ENCODE measurements at regions not wholly inside any gene's neighbourhood (a gene's known extent, or its start where the extent isn't known, plus 50 kb on each side); places are given as distances from the start of the nearest gene placed in this dataset.

DNA sequence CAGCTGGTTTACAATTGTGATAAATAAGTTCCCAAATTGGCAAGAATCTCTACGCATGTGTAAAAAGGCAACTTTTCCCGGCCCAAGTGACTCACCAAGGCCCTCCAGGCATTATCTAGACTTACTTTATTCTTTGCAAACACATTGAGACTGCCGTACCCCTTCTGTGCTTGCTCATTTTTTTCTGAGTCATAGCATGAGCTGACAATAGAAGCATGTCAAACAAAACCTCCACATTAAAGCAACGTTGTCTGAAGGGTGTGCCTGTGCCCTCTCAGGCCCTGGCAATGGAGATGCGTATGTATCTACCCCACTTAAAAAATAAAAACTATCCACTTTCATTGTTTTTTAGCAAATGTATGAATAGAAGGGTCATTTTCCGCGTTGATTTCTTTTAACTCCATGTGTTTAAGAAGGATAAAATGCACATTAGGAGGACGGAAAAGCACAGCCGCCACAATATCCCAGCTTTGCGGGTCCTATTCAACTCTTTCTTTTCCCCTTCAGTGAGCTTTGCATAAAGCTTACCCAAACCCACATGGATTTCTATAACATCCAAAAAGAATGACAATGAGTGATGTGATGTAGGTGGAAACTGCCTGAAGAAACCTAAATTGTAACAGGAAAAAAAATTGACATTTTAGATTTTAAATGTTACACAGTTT, 298.2 kb downstream of the CDCA7 start:
- H3K4me3 ChIP-seq (ENCODE audit: low read depth in 1 of 2, low read length in 2 of 2), result no peak overlapping the region
- H3K36me3 ChIP-seq (ENCODE audit: insufficient read depth, low read length), result no peaks in the 10 kb centered on the region
- peaks cover 7% of the 10 kb centered on the region for H3K4me1 ChIP-seq (ENCODE audit: insufficient read depth, low read length)
- H3K27me3 ChIP-seq (ENCODE audit: control insufficient read depth in 1 of 2, insufficient read depth in 2 of 2, low read length in 2 of 2), result no peaks in the 10 kb centered on the region
- no peak overlapping the region for H3K9ac ChIP-seq (ENCODE audit: low read length)
- no peak overlapping the region for H3K27ac ChIP-seq (ENCODE audit: low read depth, low read length)
- no peaks in the 10 kb centered on the region for H3K9me3 ChIP-seq (ENCODE audit: low read length)

DNA sequence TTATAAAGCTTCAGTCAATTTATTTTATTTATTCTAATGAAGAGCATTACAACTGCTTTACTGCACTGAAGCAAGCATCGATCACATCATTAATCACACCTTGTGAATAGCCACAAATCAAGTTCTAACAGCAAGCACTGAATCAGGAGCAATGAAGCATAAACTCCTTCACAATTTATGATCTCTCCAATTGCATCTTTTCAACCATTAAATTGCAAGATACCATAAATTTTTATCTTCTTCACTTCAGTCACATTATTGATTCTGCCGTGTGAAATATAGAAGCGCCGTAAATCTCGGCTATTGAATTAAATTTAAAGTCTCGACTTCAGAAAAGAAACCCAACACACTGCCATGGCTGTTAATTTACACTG, 298.7 kb downstream of the CDCA7 start:
- no peak overlapping the region for H3K4me3 ChIP-seq (ENCODE audit: low read depth in 1 of 2, low read length in 2 of 2)
- H3K27me3 ChIP-seq (ENCODE audit: control insufficient read depth in 1 of 2, insufficient read depth in 2 of 2, low read length in 2 of 2), result no peaks in the 10 kb centered on the region
- no peaks in the 10 kb centered on the region for H3K9me3 ChIP-seq (ENCODE audit: low read length)
- H3K4me1 ChIP-seq (ENCODE audit: insufficient read depth, low read length), result peaks cover 7% of the 10 kb centered on the region
- H3K27ac ChIP-seq (ENCODE audit: low read depth, low read length), result no peak overlapping the region
- no peaks in the 10 kb centered on the region for H3K36me3 ChIP-seq (ENCODE audit: insufficient read depth, low read length)
- H3K9ac ChIP-seq (ENCODE audit: low read length), result no peak overlapping the region

DNA sequence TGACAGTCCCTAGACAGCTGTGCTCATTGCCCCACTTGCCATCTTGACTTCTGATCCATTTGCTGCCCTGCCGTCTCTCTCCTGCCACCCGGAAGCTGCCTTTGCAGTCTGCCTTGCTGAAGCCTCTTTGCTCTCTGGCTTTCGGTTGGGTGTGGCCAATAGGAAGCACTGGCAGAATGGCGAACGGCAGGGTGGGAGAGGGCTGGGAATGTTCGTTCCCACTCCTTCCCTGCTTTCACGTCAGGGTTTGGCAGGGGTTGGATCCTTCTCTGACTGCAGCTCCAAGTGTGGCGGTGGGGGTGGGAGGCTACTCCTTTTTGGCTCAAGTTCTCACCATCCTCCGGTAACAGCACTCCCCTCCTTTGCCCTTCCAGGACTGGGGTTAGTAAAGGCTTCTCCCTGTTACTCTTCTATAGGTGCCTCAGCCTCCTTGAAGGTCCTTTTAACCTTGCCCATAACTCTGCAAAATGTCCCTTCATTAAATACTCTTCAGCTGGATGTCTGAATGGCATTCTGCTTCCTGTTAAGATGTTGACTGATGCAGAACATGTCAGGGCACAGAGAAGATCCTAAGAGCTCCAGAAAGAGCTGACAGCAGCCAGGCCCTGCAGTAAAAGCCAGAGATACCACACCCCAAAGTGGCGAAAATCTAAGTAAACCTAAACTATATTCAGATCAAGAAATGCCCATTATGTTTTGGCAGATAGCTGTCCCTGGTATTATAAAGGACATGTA, 299.7 kb downstream of the CDCA7 start:
- Histone ChIP-seq H3K4me3 (ENCODE audit: low read depth in 1 of 2, low read length in 2 of 2) (no peak overlapping the region), H3K4me1 (ENCODE audit: insufficient read depth, low read length) (peaks cover 7% of the 10 kb centered on the region), H3K36me3 (ENCODE audit: insufficient read depth, low read length) (no peaks in the 10 kb centered on the region), H3K9ac (ENCODE audit: low read length) (no peak overlapping the region), H3K9me3 (ENCODE audit: low read length) (no peaks in the 10 kb centered on the region), H3K27me3 (ENCODE audit: control insufficient read depth in 1 of 2, insufficient read depth in 2 of 2, low read length in 2 of 2) (no peaks in the 10 kb centered on the region), H3K27ac (ENCODE audit: low read depth, low read length) (no peak overlapping the region)

DNA sequence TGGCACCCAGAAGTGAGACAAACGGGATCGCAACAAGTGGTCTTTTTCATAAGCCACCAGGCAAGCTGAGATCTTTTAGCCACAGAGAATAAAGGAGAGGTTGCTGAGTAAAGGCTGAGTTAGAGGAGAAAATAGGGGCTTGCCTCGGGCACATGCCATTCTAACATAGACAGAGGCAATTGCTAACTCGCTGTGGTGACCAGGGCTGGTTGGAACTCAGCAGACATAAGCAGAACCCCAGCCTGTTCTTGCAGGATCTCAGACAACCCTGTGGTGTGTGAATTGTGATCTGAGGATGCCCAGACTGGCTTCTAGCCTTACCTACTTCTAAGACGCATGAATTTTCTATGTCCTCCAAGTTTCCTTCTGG, 300.2 kb downstream of the CDCA7 start:
- Histone ChIP-seq H3K9me3 (ENCODE audit: low read length) (no peaks in the 10 kb centered on the region), H3K9ac (ENCODE audit: low read length) (no peak overlapping the region), H3K27me3 (ENCODE audit: control insufficient read depth in 1 of 2, insufficient read depth in 2 of 2, low read length in 2 of 2) (no peaks in the 10 kb centered on the region), H3K4me1 (ENCODE audit: insufficient read depth, low read length) (peaks cover 7% of the 10 kb centered on the region), H3K36me3 (ENCODE audit: insufficient read depth, low read length) (no peaks in the 10 kb centered on the region), H3K27ac (ENCODE audit: low read depth, low read length) (no peak overlapping the region), H3K4me3 (ENCODE audit: low read depth in 1 of 2, low read length in 2 of 2) (no peak overlapping the region)

DNA sequence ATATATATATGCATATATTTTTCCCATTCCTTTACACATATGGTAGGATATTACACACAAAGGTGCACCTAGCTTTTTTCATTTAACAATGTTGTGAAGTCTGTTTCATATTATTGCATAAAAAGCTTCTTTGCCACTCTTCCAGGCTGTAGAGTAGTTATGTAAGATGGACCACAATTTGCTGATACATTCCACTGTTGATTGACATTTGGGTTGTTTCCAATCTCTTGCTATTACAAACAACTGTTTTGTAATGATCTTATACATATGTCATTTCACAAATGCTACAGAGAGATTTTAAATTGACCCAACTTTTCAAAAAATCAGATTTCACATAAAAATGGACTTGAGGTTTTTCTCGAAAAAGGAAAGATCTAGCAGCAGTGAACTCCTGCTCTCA, 301.4 kb downstream of the CDCA7 start:
- peaks cover 7% of the 10 kb centered on the region for H3K4me1 ChIP-seq (ENCODE audit: insufficient read depth, low read length)
- H3K27me3 ChIP-seq (ENCODE audit: control insufficient read depth in 1 of 2, insufficient read depth in 2 of 2, low read length in 2 of 2), result no peaks in the 10 kb centered on the region
- H3K36me3 ChIP-seq (ENCODE audit: insufficient read depth, low read length), result no peaks in the 10 kb centered on the region
- H3K27ac ChIP-seq (ENCODE audit: low read depth, low read length), result no peak overlapping the region
- H3K9me3 ChIP-seq (ENCODE audit: low read length), result no peaks in the 10 kb centered on the region
- no peak overlapping the region for H3K4me3 ChIP-seq (ENCODE audit: low read depth in 1 of 2, low read length in 2 of 2)
- no peak overlapping the region for H3K9ac ChIP-seq (ENCODE audit: low read length)

DNA sequence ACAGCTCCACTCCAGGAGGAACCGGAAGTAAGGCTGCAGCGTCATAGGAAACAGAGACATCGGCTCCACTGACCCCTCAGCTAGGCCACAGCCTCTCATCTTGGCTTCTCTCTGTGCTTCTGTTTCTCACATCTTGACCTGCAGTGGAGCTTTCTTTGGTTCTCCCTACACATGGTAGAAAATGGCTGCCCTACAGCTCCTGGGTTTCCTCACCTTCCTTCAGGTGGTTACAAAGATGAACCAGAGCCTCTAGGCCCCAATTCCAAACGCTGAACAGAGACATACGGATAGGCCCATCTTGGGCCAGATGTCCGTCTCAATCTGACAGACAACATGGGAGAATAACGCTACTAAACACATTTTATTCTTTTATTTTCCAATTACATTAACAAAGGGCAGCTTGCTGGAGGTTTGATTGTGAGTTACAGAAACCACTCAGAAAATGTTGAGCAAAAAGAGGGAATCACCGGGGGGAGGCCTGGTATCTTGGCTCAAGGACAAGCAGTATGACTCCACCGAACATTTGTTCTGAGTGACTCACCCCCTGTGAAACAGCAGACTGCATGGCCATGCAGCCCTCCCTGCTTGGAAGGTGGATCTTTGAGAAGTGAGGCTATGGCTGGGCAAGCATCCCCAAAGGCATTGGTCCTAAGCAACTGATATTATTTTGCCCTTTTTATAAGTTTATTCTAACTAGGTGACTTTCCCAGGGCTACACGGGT, 303.5 kb downstream of the CDCA7 start:
- Histone ChIP-seq H3K36me3 (ENCODE audit: insufficient read depth, low read length) (no peaks in the 10 kb centered on the region), H3K4me1 (ENCODE audit: insufficient read depth, low read length) (no peaks in the 10 kb centered on the region), H3K9ac (ENCODE audit: low read length) (no peak overlapping the region), H3K9me3 (ENCODE audit: low read length) (no peaks in the 10 kb centered on the region), H3K27ac (ENCODE audit: low read depth, low read length) (no peak overlapping the region), H3K4me3 (ENCODE audit: low read depth in 1 of 2, low read length in 2 of 2) (no peak overlapping the region), H3K27me3 (ENCODE audit: control insufficient read depth in 1 of 2, insufficient read depth in 2 of 2, low read length in 2 of 2) (no peaks in the 10 kb centered on the region)

DNA sequence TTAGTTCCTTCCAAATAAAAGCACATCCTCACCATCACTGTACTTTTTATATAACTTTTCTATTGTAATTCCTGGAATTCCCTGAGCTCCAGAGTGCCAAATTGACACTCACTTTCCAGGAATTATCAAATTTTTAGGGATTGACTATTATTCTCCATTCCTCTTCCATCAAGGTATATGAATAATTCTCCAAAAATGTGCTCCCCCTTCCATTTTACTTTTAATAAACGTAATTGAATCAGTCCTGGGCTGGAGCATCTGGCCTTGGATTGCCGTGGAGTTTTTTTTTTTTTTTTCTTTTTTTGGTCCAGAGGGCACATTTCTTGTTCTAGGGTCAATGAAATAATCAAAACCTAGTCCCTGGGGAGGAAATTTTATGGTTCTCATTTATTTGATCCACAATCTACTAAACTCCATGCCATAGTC, 304.3 kb downstream of the CDCA7 start:
- Histone ChIP-seq H3K27ac (ENCODE audit: low read depth, low read length) (no peak overlapping the region), H3K36me3 (ENCODE audit: insufficient read depth, low read length) (no peaks in the 10 kb centered on the region), H3K9ac (ENCODE audit: low read length) (no peak overlapping the region), H3K27me3 (ENCODE audit: control insufficient read depth in 1 of 2, insufficient read depth in 2 of 2, low read length in 2 of 2) (no peaks in the 10 kb centered on the region), H3K9me3 (ENCODE audit: low read length) (no peaks in the 10 kb centered on the region), H3K4me1 (ENCODE audit: insufficient read depth, low read length) (no peaks in the 10 kb centered on the region), H3K4me3 (ENCODE audit: low read depth in 1 of 2, low read length in 2 of 2) (no peak overlapping the region)

DNA sequence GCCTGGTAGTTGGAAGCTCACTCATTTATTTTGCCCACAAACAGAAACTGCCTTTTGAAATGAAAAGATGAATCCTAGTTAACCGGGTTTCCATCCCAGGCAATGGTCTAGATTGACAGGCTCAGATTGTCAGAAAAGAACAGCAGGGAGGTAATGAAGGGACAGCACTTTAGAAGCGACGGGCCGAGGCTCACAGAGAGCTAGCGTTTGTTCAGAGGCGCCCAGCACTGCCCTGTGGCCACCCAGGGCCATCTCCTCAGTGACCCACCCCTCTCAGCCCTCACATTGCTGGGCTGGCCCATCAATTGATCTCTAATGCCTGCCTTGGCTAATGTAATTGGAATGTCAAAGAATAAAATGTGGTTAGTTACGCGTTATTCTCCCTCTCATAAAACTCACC, 304.8 kb downstream of the CDCA7 start:
- H3K27me3 ChIP-seq (ENCODE audit: control insufficient read depth in 1 of 2, insufficient read depth in 2 of 2, low read length in 2 of 2), result no peaks in the 10 kb centered on the region
- H3K27ac ChIP-seq (ENCODE audit: low read depth, low read length), result no peak overlapping the region
- H3K36me3 ChIP-seq (ENCODE audit: insufficient read depth, low read length), result no peaks in the 10 kb centered on the region
- H3K9me3 ChIP-seq (ENCODE audit: low read length), result no peaks in the 10 kb centered on the region
- H3K4me3 ChIP-seq (ENCODE audit: low read depth in 1 of 2, low read length in 2 of 2), result no peak overlapping the region
- H3K4me1 ChIP-seq (ENCODE audit: insufficient read depth, low read length), result no peaks in the 10 kb centered on the region
- H3K9ac ChIP-seq (ENCODE audit: low read length), result no peak overlapping the region

DNA sequence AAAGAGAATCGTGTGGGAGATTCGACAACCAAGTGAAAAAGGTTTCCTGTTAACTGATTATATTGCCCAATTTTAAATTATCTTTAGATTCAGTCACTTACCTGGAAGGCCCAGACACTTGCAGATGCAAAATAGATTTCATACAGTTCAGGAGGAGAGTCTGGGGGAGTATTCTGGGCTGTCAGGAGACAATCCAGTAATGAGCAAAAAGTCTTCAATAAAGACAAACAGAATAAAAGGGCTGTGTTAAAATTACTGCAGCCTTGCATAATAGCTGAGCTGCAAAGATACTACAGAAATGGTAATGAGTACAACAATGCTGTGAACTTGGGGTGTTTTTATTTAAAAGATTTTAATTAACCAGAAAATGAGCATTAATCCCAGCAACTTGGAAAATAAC, 303.6 kb downstream of the SP3 start:
- Histone ChIP-seq H3K36me3 (ENCODE audit: insufficient read depth, low read length) (no peaks in the 10 kb centered on the region), H3K27me3 (ENCODE audit: control insufficient read depth in 1 of 2, insufficient read depth in 2 of 2, low read length in 2 of 2) (no peaks in the 10 kb centered on the region), H3K9me3 (ENCODE audit: low read length) (no peaks in the 10 kb centered on the region), H3K4me1 (ENCODE audit: insufficient read depth, low read length) (no peaks in the 10 kb centered on the region), H3K9ac (ENCODE audit: low read length) (no peak overlapping the region), H3K4me3 (ENCODE audit: low read depth in 1 of 2, low read length in 2 of 2) (no peak overlapping the region), H3K27ac (ENCODE audit: low read depth, low read length) (no peak overlapping the region)

DNA sequence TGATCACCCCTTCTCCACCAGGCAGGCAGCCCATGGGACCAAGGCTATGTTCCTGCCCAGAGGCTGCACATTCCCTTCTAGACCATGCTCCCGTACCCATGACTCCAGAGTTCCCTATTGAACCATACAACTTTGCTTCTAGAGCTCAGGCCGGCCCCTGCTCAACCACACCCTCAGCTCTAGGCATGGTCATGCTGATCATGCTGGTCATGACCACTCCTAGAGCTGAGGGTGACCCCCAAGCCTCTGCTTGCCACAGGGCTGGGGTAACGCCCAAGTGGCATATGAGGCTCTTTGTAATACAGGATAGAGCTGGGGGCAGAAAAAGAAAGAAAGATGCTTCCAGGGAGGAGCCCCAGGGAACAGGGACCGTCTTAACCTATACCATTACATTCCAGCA, 301.8 kb downstream of the SP3 start:
- no peak overlapping the region for H3K4me3 ChIP-seq (ENCODE audit: low read depth in 1 of 2, low read length in 2 of 2)
- H3K36me3 ChIP-seq (ENCODE audit: insufficient read depth, low read length), result no peaks in the 10 kb centered on the region
- no peaks in the 10 kb centered on the region for H3K9me3 ChIP-seq (ENCODE audit: low read length)
- no peaks in the 10 kb centered on the region for H3K4me1 ChIP-seq (ENCODE audit: insufficient read depth, low read length)
- no peak overlapping the region for H3K27ac ChIP-seq (ENCODE audit: low read depth, low read length)
- H3K9ac ChIP-seq (ENCODE audit: low read length), result no peak overlapping the region
- H3K27me3 ChIP-seq (ENCODE audit: control insufficient read depth in 1 of 2, insufficient read depth in 2 of 2, low read length in 2 of 2), result no peaks in the 10 kb centered on the region

DNA sequence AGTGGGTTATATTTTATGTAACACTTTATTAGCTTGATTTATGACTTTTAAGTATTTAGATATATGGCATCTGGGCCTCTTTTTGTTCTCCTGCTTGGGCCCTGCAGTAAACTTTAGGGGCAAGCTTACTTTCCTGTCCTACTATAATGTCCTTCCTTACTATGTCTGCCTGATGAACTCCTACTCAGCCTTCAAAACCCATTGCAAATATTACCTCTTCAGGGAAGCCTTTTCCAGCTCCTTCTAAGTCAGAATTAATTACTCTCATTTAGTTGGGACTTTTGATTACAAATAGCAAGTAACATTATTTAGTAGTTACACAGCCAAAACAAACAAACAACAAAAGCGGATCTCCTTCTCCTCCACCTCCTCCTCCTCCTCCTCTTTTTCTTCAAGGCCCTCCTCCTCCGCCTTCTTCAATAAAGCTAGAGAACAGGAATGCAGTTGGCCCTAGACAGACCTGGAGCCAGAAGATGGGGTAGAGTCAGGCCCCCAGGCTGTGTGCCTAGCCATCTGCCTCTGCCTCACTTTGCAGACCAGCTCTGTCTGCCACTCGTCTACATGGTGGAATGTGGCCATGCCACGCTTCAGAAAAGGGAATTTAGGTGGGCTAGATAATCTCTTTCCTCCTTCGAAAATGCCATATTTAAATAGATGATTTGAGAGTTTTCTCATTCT, 301.2 kb downstream of the SP3 start:
- no peaks in the 10 kb centered on the region for H3K4me1 ChIP-seq (ENCODE audit: insufficient read depth, low read length)
- no peaks in the 10 kb centered on the region for H3K36me3 ChIP-seq (ENCODE audit: insufficient read depth, low read length)
- H3K9me3 ChIP-seq (ENCODE audit: low read length), result no peaks in the 10 kb centered on the region
- H3K27me3 ChIP-seq (ENCODE audit: control insufficient read depth in 1 of 2, insufficient read depth in 2 of 2, low read length in 2 of 2), result no peaks in the 10 kb centered on the region
- no peak overlapping the region for H3K9ac ChIP-seq (ENCODE audit: low read length)
- no peak overlapping the region for H3K27ac ChIP-seq (ENCODE audit: low read depth, low read length)
- no peak overlapping the region for H3K4me3 ChIP-seq (ENCODE audit: low read depth in 1 of 2, low read length in 2 of 2)
